ENCODE measurements at regions not wholly inside any gene's neighbourhood (a gene's known extent, or its start where the extent isn't known, plus 50 kb on each side); places are given as distances from the start of the nearest gene placed in this dataset.

GRCh38 chr6:146957181-146958093, 246.8 kb upstream of the STXBP5 start:
- no peaks in the 10 kb centered on the region for H4K20me1 ChIP-seq (ENCODE audit: insufficient read depth, low read length)
- no peak for ATAC-seq
- H3K27me3 ChIP-seq (ENCODE audit: control insufficient read depth in 1 of 2, insufficient read depth in 2 of 2, low read length in 2 of 2), result no peaks in the 10 kb centered on the region
- H3K4me2 ChIP-seq (ENCODE audit: low read depth, low read length), result no peak overlapping the region
- H3K27ac ChIP-seq (ENCODE audit: extremely low read length, insufficient read depth, low read length), result no peak overlapping the region
- no peaks in the 10 kb centered on the region for H3K36me3 ChIP-seq (replicated peaks in 1 of 2; ENCODE audit: control insufficient read depth in 1 of 2, insufficient read depth in 2 of 2, low read length in 2 of 2)
- H2AFZ ChIP-seq (ENCODE audit: low read length), result no peak overlapping the region
- no peak for DNase-seq (ENCODE audit: low spot score)
- 0 out of 2 replicates have a peak, but pooled peaks cover 6% of the 10 kb centered on the region for H3K4me1 ChIP-seq (ENCODE audit: insufficient read depth, low read length)
- intact Hi-C loops (cut with micrococcal nuclease; ENCODE audit: unreplicated experiment) (no loop called here), in situ Hi-C loops (cut with HindIII; ENCODE audit: extremely low pct_ligation_motif_present, low pct_unique_long_range_greater_than_20kb) (no loop called here)
- no peaks in the 10 kb centered on the region for H3K9me3 ChIP-seq (ENCODE audit: low read length)
- CTCF ChIA-PET (ENCODE audit: low intra/inter-chr PET ratio, low total read pairs), result no interaction called here
- POLR2A ChIA-PET, result no interaction called here
- H3K79me2 ChIP-seq (ENCODE audit: insufficient read depth, low read length), result no peaks in the 10 kb centered on the region
- H3K9ac ChIP-seq (ENCODE audit: insufficient read depth, low read depth, low read length), result no peak overlapping the region
- BruUV-seq (replicated peaks), result no TSS peak
- TF ChIP-seq FLYWCH1 (CRISPR knock-in tag; IDR thresholded peaks at IDR 0.05), result no peak
- no peak for TF ChIP-seq BORCS8-MEF2B (CRISPR knock-in tag; IDR thresholded peaks at IDR 0.05)
- no peak for TF ChIP-seq MIER2 (CRISPR knock-in tag; IDR thresholded peaks at IDR 0.05)
- no peak for TF ChIP-seq DRAP1 (CRISPR knock-in tag; IDR thresholded peaks at IDR 0.05)
- TF ChIP-seq ZNF263 (CRISPR knock-in tag; IDR thresholded peaks at IDR 0.05), result no peak
- TF ChIP-seq ZNF138 (CRISPR knock-in tag; IDR thresholded peaks at IDR 0.05; ENCODE audit: low read depth), result no peak
- no peak for TF ChIP-seq TCF12 (IDR thresholded peaks at IDR 0.05)
- TF ChIP-seq TCF12 (CRISPR knock-in tag; IDR thresholded peaks at IDR 0.05), result no peak
- no peak for TF ChIP-seq ZNF501 (CRISPR knock-in tag; IDR thresholded peaks at IDR 0.05)
- TF ChIP-seq SPEN (CRISPR knock-in tag; IDR thresholded peaks at IDR 0.05; ENCODE audit: low read depth), result no peak
- no peak for TF ChIP-seq RELA (CRISPR knock-in tag; IDR thresholded peaks at IDR 0.05)
- TF ChIP-seq RBFOX2 (IDR thresholded peaks at IDR 0.05; ENCODE audit: low read depth, low read length), result no peak
- TF ChIP-seq ZNF674 (CRISPR knock-in tag; IDR thresholded peaks at IDR 0.05; ENCODE audit: low read depth), result no peak
- no peak for TF ChIP-seq ZNF451 (CRISPR knock-in tag; IDR thresholded peaks at IDR 0.05)
- no peak for TF ChIP-seq ZMAT3 (CRISPR knock-in tag; conservative IDR thresholded peaks at IDR 0.05)
- TF ChIP-seq ZNF235 (CRISPR knock-in tag; IDR thresholded peaks at IDR 0.05; ENCODE audit: borderline replicate concordance), result no peak
- no peak for TF ChIP-seq THAP7 (CRISPR knock-in tag; IDR thresholded peaks at IDR 0.05)
- no peak for TF ChIP-seq KLF16 (CRISPR knock-in tag; IDR thresholded peaks at IDR 0.05)
- TF ChIP-seq SOX13 (IDR thresholded peaks at IDR 0.05), result no peak
- no peak for TF ChIP-seq SOX13 (CRISPR knock-in tag; conservative IDR thresholded peaks at IDR 0.05 in 1 of 2, IDR thresholded peaks at IDR 0.05 in 1 of 2)
- TF ChIP-seq FOXA3 (CRISPR knock-in tag; IDR thresholded peaks at IDR 0.05), result no peak
- no peak for FAIRE-seq
- 2% methylated on average over 5 of the region's 5 CpGs for WGBS (ENCODE audit: low lambda C conversion rate)
- H3K4me3 ChIP-seq (replicated peaks in 1 of 3; ENCODE audit: insufficient read depth in 1 of 3, low read depth in 2 of 3, low read length in 3 of 3), result no peak overlapping the region
